GM19351 (cell line): ENCODE measurements at regions not wholly inside any gene's neighbourhood (a gene's known extent, or its start where the extent isn't known, plus 50 kb on each side); places are given as distances from the start of the nearest gene placed in this dataset.

Source experiments
- ATAC-seq: cut with Tn5 transposase; IDR thresholded peaks from one replicate; pipeline ENCODE4 v1.9.1; 2021; ENCODE audit warnings: mild to moderate bottlenecking, moderate library complexity; ENCODE audit not compliant: unreplicated experiment

GRCh38 chr11:26777372-26777808, 55.5 kb upstream of the SLC5A12 start:
- no peak for ATAC-seq

GRCh38 chr11:26778000-26778757, 56.3 kb upstream of the SLC5A12 start:
- no peak for ATAC-seq

GRCh38 chr11:26779074-26779865, 57.4 kb upstream of the SLC5A12 start:
- no peak for ATAC-seq

DNA sequence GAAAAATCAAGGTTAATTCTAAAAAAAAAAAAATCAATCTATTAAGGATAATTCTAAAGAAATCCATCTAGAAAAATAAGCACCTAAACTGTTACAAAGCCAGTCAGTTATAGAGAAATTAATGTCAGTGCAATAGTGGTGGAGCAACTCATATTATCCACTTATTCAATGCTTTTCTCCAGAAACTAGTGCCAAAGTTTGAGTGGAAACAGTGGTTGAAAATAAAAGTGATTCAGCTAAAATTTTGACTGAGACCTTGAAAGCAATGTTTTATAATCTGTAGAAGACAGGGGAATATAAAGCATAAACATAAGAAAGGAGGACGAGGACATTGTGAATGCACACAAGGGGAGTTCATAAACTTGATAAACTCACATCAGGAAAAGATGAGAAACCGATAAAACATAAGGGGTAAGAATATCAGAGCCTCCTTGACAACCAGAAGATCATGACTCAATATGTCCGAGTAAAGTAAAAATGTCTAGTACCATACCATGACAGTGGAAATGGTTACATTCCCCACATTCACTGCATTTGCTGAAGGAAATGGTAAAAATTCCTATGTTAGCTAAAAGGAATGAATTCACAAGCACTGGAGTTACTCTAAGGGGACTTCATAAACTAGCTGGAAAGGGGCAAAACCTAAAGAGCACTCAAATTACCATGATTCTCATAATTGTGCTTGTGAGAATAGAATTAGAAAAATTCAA, 58.7 kb upstream of the SLC5A12 start:
- ATAC-seq: no peak

- no peak for ATAC-seq
Measured at GRCh38 chr11:26782220-26782965, 60.5 kb upstream of the SLC5A12 start.

GRCh38 chr11:26783997-26784396, 62.1 kb upstream of the SLC5A12 start:
- ATAC-seq: no peak

GRCh38 chr11:26790738-26791137, 68.9 kb upstream of the SLC5A12 start:
- no peak for ATAC-seq

- ATAC-seq: no peak
Measured at GRCh38 chr11:26792941-26793340, 71.1 kb upstream of the SLC5A12 start.

- no peak for ATAC-seq
Measured at GRCh38 chr11:26793487-26793886, 71.6 kb upstream of the SLC5A12 start.

DNA sequence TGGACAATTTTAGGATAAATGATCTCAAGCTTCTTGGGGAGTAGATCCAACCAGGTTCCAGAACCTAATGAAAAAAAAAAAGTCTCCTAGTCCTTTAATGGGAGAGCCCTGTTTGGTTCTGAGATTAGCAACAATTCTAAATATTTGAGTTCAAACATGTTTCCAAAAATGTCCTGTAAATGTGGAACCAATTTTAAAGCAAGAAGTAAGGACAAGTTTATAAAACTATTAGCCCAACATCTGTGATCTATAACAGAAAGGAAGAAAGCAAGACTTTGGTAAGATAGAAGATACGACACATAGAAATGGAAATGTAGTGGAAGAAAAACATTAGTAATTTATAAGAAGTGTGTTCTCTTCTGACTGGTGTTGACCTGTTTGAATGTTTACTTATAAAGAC, 79.7 kb upstream of the SLC5A12 start:
- ATAC-seq: no peak

DNA sequence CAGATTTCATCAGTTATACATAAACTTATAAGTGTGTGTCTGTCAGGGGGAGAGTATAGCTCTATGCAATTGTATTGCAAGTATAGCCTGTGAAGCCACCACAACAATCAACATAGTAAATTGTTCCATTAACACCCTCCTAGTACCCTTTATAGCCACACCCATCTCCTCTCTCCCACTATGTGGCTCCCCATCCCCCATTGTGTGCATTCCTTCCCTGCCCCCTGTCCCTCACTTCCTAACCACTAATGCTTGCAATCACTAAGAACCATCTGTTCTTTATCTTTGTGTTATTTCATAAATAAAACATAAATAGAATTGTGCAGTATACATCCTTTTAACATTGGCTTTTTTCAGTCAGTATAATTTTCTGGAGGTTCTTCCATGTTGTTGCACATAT, 83.1 kb upstream of the SLC5A12 start:
- no peak for ATAC-seq

DNA sequence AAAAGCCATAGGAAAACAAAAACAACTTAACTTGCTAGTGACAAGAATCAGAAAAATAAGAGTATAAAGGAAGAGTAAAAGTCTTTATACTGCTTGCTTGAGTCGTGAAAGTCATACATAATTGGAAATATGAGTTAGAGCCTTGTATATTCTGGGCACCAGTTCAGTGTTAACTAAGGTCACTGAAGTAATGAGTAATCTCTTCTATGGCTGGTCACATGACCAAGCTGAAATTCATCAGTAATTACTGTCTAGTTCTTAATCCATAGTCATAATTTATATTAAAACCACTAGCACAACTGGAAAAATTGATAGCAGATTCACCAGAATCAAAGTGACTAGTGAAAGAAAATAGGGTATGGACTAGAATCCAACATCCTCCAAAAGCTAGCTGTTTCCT, 84.4 kb upstream of the SLC5A12 start:
- ATAC-seq: no peak

GRCh38 chr11:26820739-26821138, 98.9 kb upstream of the SLC5A12 start:
- no peak for ATAC-seq

DNA sequence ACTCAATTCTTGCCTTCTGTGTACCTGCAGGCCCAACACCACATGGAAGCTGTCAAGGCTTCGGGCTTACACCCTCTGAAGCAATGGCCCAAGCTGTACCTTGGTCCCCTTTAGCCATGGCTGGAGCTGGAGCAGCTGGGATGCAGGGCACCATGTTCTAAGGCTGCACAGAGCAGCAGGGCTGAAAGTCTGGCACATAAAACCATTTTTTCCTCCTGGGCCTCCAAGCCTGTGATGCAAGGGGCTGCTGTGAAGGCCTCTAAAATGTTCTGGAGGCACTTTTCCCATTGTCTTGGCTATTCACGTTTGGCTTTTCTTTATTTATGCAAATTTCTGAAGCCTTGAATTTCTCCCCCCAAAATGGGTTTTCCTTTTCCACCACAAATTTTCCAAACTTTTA, 102.1 kb upstream of the SLC5A12 start:
- ATAC-seq: no peak

GRCh38 chr11:26827567-26828081, 105.8 kb upstream of the SLC5A12 start:
- no peak for ATAC-seq

DNA sequence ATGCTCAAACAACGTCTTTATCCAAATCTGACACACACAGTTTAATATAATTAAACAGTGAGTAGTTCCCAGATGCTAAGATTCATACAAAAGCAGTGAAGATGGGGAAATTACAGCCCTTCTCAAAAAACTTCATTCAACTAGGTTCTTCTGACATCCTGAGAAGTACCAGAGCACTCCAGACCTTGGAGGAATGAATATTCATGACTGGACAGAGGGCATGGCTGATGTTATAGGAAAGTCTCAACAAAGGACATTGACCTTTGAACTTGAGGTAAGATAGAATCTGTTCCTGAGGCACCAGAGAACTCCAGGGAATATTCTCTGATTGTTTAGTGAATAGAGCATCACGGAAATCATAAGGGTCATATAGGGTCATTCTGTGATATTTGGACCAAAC, 106.4 kb upstream of the SLC5A12 start:
- ATAC-seq: no peak

GRCh38 chr11:26830218-26830617, 108.4 kb upstream of the SLC5A12 start:
- no peak for ATAC-seq

GRCh38 chr11:26830757-26831156, 108.9 kb upstream of the SLC5A12 start:
- ATAC-seq: no peak

DNA sequence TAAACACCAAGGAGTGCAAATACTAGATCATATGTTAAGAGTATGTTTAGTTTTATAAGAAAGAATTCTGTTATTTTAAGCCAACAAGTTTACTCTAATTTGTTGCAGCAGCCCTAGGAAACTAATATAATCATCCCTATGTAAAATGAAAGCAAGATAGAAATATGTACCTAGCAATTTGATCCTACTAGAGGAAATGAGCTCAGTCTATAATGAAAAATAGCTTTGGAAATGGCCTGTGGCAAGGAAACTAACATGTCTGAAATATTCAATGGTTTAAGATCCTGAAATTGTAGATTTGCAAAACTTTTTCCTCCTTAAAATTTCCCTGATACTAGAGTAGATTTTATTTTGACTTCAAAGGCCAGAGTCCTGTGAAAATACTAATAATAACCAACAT, 112.7 kb upstream of the SLC5A12 start:
- ATAC-seq: no peak

DNA sequence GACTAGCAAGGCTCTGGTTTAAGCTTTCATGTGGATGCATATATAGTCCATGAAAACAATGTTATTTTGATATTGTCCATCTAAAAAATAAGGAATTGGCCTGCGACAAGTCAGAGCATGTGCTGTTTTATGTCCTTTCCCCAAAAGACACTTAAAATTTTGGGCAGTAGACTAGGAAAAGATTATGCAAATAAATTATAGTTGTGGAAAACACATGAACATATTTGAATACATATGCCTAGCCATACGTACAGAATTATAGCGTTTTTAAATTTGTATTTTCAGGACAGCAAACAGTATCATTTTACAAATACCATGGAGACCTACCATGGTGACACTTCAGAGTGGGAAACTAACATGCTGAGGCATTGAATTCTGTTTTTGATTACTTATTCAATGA, 113.8 kb upstream of the SLC5A12 start:
- ATAC-seq: no peak

DNA sequence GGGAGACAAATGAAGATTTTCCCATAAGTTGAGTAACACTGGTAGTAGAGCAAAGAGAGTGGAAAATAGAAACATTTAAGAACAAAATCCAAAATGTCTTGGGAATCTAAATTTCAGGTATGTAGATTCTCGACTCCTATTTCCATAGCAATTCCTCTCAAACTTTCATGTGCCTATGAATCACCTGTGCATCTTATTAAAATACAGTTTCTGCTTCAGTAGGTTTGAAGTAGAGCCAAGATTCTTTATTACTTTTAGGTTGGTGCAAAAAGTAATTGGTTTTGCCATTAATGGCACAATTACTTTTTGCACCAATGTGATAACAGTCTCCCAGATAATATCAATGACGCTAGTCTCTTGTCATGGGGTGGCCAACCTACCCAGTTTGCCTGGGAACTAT, 115.3 kb upstream of the SLC5A12 start:
- ATAC-seq: no peak
